ENCODE measurements at regions not wholly inside any gene's neighbourhood (a gene's known extent, or its start where the extent isn't known, plus 50 kb on each side); places are given as distances from the start of the nearest gene placed in this dataset.
"Not testable (repeated sequence)": the region's sequence is repeated elsewhere in the genome, so short reads cannot be mapped to it uniquely, and the experiment has no call there.

DNA sequence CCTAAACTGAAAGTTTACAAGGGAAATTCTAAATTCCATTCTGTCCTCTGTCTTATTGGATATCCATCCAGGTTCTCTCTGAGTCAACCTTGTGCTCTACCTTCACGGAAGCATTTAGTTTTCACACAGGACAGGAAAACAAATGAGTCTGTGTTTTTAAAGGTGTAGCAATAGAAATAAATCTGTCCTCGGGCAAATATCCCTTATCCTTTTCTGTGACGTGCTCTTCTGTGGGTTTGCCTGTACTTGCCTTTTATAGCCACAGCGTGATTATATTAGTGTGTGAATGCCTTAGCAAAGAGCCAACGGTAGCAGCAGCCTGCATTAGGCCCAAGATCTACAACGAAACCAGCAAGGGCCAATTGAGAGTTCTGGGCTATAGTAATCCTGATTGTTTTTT, 127.2 kb upstream of the PLSCR5 start:
- no peak for DNase-seq

DNA sequence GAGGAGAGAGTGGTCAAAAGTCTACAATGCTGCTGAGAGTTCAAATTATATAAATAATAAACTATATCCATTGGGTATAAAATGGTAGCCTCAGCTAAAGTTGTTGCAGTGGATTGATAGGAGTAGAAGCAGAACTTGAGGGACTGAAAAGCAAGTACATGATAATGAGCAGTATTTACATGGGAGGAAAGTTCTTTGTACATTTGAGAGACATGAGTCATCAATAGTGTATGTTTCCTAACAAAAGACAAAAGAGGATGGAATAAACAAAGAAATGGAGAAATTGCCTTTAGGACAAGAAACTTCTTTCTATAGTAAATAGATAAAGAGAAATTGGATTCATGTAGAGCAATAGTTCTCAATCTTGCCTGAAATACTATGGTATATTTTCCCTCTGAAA, 110.0 kb upstream of the PLSCR5 start:
- no peak for DNase-seq

- no peak for DNase-seq
Observed at GRCh38 chr3:146712806-146713205, 107.7 kb upstream of the PLSCR5 start.

GRCh38 chr3:146709969-146710368, 104.8 kb upstream of the PLSCR5 start:
- no peak for DNase-seq

- DNase-seq: no peak
Observed at GRCh38 chr3:146705225-146705624, 100.1 kb upstream of the PLSCR5 start.

DNA sequence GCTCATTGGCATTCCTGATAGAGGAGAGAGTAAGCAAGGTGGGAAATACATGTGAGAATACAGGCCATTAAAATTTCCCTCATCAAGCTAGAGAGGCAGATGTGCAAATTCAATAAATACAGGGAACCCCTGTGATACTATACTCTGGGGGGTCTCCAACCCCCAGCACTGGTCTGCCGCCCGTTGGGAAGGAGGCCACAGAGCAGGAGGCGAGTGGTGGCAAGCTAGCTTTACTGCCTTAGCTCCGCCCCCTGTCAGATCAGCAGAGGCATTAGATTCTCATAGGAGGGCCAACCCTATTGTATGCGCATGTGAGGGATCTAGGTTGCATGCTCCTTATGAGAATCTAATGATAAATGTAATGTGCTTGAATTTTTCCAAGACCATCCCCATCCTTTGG, 97.1 kb upstream of the PLSCR5 start:
- DNase-seq: no peak

GRCh38 chr3:146701246-146701645, 96.1 kb upstream of the PLSCR5 start:
- DNase-seq: no peak

- not testable (repeated sequence) for DNase-seq
Observed at GRCh38 chr3:146700025-146700424, 94.9 kb upstream of the PLSCR5 start.

DNA sequence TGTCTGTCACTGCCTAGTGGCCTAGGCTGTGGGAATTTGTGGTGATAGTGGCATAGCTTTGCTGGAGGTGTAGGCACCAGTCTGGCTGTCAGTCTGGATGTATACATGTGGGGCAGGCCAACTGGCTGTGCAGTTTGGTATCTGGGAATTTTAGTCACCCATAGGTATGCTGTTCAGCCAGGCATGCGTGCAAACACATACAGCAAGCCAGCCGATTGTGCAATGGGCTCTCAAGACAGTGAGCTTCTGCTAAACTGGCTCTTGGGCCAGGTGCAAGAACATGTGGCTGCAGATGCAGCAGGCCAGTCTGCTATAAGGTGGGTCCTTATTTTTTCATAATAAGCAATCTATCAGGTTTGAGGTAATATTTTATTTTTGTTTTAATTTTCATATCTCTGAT, 87.1 kb upstream of the PLSCR5 start:
- no peak for DNase-seq

GRCh38 chr3:146685050-146685814, 80.1 kb upstream of the PLSCR5 start:
- no peak for DNase-seq

GRCh38 chr3:146682171-146682570, 77.0 kb upstream of the PLSCR5 start:
- DNase-seq: no peak

- no peak for DNase-seq
Observed at GRCh38 chr3:146680617-146681016, 75.5 kb upstream of the PLSCR5 start.

GRCh38 chr3:146679995-146680394, 74.8 kb upstream of the PLSCR5 start:
- DNase-seq: no peak

- no peak for DNase-seq
Observed at GRCh38 chr3:146679191-146679590, 74.0 kb upstream of the PLSCR5 start.

GRCh38 chr3:146672941-146673340, 67.8 kb upstream of the PLSCR5 start:
- no peak for DNase-seq

DNA sequence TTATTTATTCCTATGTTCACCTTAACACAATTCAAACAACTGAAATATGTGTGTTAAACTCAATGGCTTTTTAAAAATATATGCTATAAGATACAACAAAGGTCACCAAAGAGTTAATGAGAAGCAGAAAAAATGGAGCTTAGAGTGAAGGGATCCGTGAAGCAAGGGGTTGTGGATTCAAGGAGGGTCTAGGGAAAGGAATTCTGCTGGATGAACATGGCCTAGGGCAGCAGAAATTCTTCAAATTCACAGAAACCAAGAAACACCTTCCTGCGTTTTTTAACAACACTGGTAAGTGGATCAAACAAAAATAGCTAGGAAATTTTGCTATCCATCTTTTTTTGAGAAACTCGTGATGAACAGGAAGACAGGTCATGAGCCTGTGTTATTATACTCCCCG, 59.3 kb upstream of the PLSCR5 start:
- no peak for DNase-seq

DNA sequence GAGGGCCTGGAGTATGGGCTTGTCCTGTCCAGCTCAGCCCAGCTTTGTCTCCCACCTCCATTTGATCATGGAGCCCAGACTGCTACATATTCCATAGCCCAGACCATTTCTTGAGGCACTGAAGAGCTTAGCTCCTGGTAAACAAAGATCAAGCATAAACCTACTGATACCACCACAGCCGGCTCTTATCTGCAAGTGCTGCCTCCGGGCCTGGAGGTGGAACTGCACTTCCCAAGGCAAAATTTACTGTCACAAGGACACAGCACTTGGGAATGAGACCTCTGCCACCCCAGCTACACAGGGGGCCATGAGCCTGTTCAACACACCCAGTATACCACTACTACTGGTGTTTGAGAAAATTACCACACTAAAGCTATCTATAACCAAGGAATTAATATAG, 53.7 kb upstream of the PLSCR5 start:
- no peak for DNase-seq

DNA sequence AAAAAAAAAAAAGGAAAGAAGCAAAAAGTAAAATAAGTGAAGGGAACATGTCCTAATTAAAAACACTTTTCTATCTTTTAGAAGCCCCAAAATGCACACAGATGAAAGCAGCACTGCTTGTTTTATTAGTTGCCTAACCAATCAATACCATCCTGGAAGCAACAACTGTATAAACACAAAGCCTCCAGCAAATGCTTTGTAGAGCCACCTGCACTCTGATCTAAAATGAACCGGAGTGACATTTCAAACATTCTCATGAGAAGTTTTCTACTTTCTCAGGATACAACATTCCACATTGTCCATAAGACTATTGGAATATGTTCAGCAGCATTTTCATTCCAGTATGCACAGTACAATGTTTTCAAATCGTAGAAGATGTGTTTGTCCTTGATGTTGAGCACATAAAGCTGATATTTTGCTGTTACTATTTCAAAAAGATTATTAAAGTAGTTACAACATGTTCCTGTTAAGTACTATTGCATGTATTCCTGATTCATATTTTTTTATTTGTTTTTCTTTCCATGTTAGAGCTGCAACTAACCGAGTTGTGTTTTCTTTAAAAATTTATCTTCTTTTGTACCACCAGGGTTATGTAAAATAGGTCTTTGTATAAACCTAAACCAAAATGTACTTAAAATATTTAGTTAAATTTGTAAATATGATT, 50.3 kb upstream of the PLSCR5 start:
- DNase-seq: no peak
